IPS DF 4.7 (cell line): ENCODE measurements at regions not wholly inside any gene's neighbourhood (a gene's known extent, or its start where the extent isn't known, plus 50 kb on each side); places are given as distances from the start of the nearest gene placed in this dataset.
"Not testable (repeated sequence)": the region's sequence is repeated elsewhere in the genome, so short reads cannot be mapped to it uniquely, and the experiment has no call there.

ENCODE experiments used
- DNase-seq: peaks from one replicate; pipeline ENCODE4 v3.0.0-alpha.2; 2013; ENCODE audit warnings: low spot score; ENCODE audit errors: extremely low read depth

GRCh38 chr1:95584315-95584714 lies 350.3 kb downstream of the RWDD3 start:
- DNase-seq: no peak

DNA sequence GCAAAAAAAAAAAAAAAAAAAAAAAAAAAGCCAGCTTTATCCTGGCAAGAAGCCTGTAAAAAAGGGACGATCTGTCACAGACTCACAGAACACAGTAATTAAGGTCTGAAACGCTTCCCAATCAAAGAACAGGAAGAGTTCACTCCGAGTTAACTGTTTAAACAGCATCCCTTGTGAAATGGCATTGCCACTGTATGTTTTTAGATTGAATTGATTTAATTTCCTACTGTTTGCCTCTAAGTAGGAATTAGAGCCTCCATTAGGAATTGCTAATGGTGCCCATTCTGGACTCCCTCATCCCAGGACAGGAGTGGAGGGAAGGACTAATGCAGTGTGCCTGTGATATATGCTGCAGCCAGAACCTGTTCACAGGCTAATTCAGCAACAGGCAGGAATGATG lies 370.8 kb downstream of the RWDD3 start:
- no peak for DNase-seq

DNA sequence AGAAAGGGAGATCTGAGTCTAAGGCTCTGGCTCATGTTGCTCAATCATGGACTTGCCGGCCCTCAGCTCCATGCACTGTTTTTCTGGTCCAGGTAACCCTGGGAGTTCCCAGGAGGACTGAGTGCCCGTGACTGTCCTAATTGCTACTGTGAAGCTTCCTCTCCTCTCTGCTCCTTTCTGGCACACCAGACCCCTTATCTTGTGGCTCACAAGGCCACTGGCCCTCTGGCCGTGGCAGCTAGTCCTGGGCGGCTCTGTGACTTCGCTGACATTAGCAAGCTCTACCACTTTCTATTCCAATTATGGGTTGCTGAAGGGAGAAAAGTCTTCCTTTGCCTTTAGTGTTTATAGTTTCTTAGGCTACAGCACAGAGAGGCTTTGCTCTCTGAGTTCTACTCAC lies 380.2 kb downstream of the RWDD3 start:
- DNase-seq: no peak

GRCh38 chr1:95615421-95615820 lies 381.4 kb downstream of the RWDD3 start:
- no peak for DNase-seq

DNA sequence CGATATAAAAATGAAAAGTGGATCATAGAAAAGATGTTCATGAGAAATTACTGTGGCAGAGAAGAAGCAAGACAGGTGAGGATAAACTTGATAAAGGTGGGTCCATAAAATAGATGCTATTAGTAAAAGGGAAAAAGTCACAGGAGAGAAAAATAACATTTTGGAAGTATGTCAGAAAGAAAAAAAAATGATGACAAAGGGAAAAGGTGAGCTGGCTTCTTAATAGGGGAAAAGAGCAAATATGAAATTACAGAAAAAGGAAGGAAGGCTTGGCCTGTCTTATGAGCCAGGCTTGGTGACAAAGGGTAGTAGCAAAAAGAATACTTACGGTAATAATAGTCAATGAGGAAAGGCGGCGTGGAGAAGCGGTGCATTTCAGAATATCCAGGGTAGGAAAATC lies 386.1 kb downstream of the RWDD3 start:
- DNase-seq: no peak

- DNase-seq: no peak
Measured at GRCh38 chr1:95622609-95623008, 388.6 kb downstream of the RWDD3 start.

GRCh38 chr1:95625224-95625623 lies 391.2 kb downstream of the RWDD3 start:
- no peak for DNase-seq

DNA sequence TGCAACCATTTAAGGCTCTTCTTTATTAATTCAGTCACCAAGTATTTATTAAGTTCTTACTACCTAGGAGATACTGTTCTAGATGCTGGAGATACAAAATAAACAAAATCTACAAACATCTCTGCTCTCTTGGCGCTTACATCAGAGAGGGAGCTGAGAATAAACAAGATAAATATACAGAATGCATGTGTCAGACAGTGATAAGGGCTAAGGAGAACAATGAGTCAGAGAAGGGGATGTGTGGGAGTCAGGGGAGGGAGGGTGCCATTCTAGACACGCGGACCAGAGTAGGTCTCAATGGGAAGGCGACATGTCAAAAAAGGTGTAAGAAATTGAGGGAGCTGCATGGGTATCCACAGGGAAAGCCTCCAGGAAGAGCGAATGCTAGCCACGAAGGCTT lies 393.2 kb downstream of the RWDD3 start:
- DNase-seq: no peak

DNA sequence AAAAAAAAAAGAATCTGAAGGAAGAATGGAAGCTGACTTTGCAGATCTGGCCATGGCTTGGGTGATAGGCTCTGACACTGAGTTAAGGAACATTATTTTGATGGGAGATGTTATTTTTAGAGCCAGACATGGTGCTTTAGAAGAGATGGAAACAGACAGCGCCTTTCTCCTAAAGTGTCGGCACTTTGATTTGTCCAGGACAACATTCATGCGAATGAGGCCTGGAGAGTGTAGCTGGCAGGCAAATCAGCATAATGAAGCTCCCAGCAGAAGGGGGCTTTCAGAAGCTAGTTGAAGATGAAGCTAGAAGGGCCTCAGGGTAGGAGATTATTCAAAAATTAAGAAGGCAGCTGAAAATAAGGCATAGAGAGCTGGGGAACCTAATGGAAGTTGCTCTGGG lies 397.7 kb downstream of the RWDD3 start:
- no peak for DNase-seq

GRCh38 chr1:95635811-95636210 lies 401.8 kb downstream of the RWDD3 start:
- DNase-seq: no peak

DNA sequence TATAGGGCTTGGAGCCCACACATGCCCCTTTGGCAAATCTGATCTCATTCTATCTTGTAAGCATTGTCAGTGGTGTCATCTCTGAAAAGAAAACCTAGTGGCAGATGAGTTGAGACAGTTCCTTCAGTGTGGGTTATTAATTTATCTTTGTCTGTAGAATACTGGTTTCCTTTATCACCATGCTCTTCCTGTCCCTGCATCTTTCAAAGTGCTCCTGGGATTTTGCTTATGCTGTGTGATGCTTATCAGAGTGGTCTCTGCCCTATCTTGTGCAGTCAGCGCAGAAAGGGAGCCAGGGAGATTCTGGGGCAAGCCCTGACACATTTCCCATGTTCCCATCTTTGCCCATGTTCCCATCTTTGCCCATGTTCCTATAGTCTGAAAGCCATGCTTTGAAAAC lies 402.9 kb downstream of the RWDD3 start:
- DNase-seq: no peak

DNA sequence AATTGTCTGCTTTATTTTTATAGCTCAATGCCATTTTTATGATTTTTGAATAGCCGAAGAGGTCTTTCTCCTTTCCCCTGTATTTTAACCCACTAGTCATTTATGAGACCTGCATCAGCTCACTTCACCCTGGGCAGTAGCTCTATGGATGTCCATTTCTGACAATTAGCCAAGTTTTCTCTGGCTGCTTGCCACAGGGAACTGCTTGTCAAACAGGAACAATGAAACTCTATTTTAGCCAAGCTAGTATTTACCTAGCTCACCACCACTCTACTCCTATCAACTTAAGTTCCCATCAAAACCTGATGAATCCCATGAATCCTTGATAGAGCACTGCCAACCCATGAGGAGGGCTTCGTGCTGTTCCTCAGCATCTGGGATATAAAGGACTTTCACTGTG lies 406.7 kb downstream of the RWDD3 start:
- no peak for DNase-seq

- no peak for DNase-seq
Measured at GRCh38 chr1:95641386-95641785, 407.4 kb downstream of the RWDD3 start.

GRCh38 chr1:95642035-95642434 lies 408.0 kb downstream of the RWDD3 start:
- no peak for DNase-seq

DNA sequence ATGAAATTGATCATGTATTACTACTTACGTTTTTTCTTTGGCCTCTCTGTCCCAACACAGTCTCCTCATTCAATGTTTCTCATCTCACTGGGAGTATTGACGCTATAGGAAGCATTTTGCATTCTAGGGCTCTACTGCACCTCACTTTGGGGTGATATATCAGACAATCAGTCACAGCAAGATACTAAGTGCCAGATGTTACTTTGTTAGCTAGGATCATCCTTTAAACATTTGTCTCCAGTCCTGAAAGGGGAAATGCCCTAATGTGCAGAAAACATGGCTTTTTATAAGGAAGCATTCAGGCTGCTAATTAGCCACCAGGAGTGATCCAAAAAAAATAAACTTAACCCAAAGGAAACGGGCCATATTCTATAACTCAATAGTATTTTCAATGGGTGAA lies 409.1 kb downstream of the RWDD3 start:
- DNase-seq: no peak

GRCh38 chr1:95645126-95645525 lies 411.1 kb downstream of the RWDD3 start:
- not testable (repeated sequence) for DNase-seq

DNA sequence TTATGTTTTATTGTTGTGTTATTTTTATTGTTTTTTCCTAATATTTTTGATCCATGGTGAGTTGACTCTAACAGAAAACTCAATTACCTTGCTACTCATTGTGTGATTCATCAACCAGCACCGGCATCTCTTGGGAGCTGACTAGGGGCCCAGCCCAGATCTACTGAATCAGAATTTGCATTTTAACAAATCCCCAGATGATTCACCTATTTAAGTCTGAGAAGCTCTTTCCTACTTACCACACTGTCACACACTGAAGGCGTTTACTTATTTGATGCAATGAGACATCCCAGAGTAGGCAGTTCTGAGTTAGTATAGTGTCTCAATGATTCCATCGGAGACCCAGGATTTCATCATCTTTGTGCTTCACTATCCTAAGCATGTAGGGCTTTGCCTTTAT lies 416.6 kb downstream of the RWDD3 start:
- no peak for DNase-seq

- no peak for DNase-seq
Measured at GRCh38 chr1:95652423-95652965, 418.5 kb downstream of the RWDD3 start.

GRCh38 chr1:95653618-95654017 lies 419.6 kb downstream of the RWDD3 start:
- DNase-seq: no peak

GRCh38 chr1:95655321-95656020 lies 421.5 kb downstream of the RWDD3 start:
- no peak for DNase-seq

DNA sequence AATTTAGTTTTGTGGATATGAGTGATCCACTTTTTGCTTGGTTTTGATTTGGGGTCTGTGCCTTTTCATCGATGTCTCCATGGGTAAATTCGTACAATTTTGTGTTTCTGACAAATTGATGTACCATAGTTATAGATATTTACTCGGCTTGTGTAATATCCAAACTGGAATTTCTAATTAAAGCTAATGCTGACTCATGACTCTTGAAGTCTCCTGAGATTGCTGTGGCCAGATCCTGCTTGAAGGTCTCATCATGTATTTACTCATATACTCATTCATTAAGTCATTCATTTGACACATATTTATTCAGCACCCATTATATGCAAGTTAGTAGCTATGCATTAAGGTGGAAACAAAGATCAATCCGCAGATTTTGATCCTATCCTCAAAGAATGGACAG lies 423.2 kb downstream of the RWDD3 start:
- no peak for DNase-seq

- DNase-seq: no peak
Measured at GRCh38 chr1:95659166-95659565, 425.2 kb downstream of the RWDD3 start.

- no peak for DNase-seq
Measured at GRCh38 chr1:95659588-95659987, 425.6 kb downstream of the RWDD3 start.

DNA sequence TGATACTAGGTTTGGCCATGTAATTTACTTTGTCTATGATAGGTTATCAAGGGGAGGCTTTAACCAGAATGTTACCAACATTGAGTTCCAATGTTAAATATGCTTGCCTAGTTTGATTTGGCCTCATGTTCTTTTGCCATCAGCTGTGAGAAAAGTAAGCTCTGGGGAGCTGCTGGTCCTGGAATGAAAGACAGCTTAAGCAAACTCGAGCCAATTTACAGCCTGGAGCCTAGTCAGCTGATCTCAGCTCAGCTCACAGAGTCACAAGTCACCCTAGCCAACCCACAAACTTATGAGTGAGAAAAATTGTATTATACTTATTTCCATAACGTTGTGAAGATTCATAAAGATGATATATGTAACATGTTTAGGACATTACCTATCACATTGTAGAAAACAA lies 426.7 kb downstream of the RWDD3 start:
- DNase-seq: no peak
